IMR-90 (cell line): ENCODE measurements at regions not wholly inside any gene's neighbourhood (a gene's known extent, or its start where the extent isn't known, plus 50 kb on each side); places are given as distances from the start of the nearest gene placed in this dataset.

ENCODE experiments used
- ATAC-seq: fragments of 200-7000 bp; cut with Tn5 transposase; 2 replicates; pipeline ENCODE4 v1.9.1; 2020; ENCODE audit warnings: low read depth, mild to moderate bottlenecking, moderate library complexity
- BruUV-seq: library from RNA; stranded (reverse); fragments of 400-500 nt; replicated peaks from 2 replicates; lab custom pipeline; 2021; lab: Mats Ljungman, UMichigan
- CTCF ChIA-PET: fragments of 300-600 bp; formaldehyde crosslinking; extraction: SDS; loops from one replicate; lab custom pipeline; 2021; ENCODE audit warnings: antibody characterized with exemption; lab: Yijun Ruan, JAX
- POLR2A ChIA-PET: fragments of 300-600 bp; sonication (Branson Sonifier 250); formaldehyde crosslinking; loops from one replicate; lab custom pipeline; 2022; ENCODE audit warnings: antibody characterized with exemption; ENCODE audit not compliant: unreplicated experiment; lab: Charles Lee
- DNase-seq: peaks from one replicate; pipeline ENCODE4 v3.0.0; 2013
- H2AFZ ChIP-seq: replicated peaks from 2 replicates; pipeline ENCODE3; 2013; ENCODE audit warnings: low read length, mild to moderate bottlenecking; ENCODE audit not compliant: poor library complexity
- H2AK5ac ChIP-seq: 2 replicates; pipeline ENCODE4 v1.6.1; 2013; ENCODE audit warnings: low read depth, low read length, inconsistent platforms
- H2AK9ac ChIP-seq: replicated peaks from 2 replicates; pipeline ENCODE3; 2013; ENCODE audit warnings: mild to moderate bottlenecking, low read depth, low read length, moderate library complexity; ENCODE audit not compliant: poor library complexity
- H2BK120ac ChIP-seq: 2 replicates; pipeline ENCODE4 v1.6.1; 2013; ENCODE audit warnings: low read depth, low read length, inconsistent platforms
- H2BK15ac ChIP-seq: 3 replicates; pipeline ENCODE4 v1.6.1; 2013; ENCODE audit warnings: low read depth, low read length, inconsistent platforms
- H2BK20ac ChIP-seq: 2 replicates; pipeline ENCODE4 v1.6.1; 2013; ENCODE audit warnings: low read depth, mild to moderate bottlenecking, inconsistent platforms, low read length, moderate library complexity
- H2BK5ac ChIP-seq: 2 replicates; pipeline ENCODE4 v1.6.1; 2013; ENCODE audit warnings: mild to moderate bottlenecking, low read depth, low read length, inconsistent platforms; ENCODE audit not compliant: poor library complexity, severe bottlenecking
- H3K14ac ChIP-seq: replicated peaks from 2 replicates; pipeline ENCODE4 v1.6.1; 2013; ENCODE audit warnings: low read depth, low read length, inconsistent platforms
- H3K18ac ChIP-seq: 2 replicates; pipeline ENCODE4 v1.6.1; 2013; ENCODE audit warnings: low read depth, low read length, control low read depth
- H3K23ac ChIP-seq: 2 replicates; pipeline ENCODE4 v1.6.1; 2013; ENCODE audit warnings: low read depth, low read length, inconsistent platforms
- H3K27ac ChIP-seq: 2 replicates; pipeline ENCODE4 v1.5.1; 2013; ENCODE audit warnings: mild to moderate bottlenecking, control low read depth, low read length; ENCODE audit not compliant: insufficient read depth
- H3K27me3 ChIP-seq: 2 replicates; pipeline ENCODE4 v1.6.1; 2013; ENCODE audit warnings: low read length; ENCODE audit not compliant: control insufficient read depth, insufficient read depth
- H3K36me3 ChIP-seq: 2 replicates; pipeline ENCODE4 v1.6.1; 2013; ENCODE audit warnings: low read length, mixed read lengths; ENCODE audit not compliant: control insufficient read depth, insufficient read depth
- H3K4ac ChIP-seq: 2 replicates; pipeline ENCODE4 v1.6.1; 2013; ENCODE audit warnings: low read depth, low read length, inconsistent platforms
- H3K4me1 ChIP-seq: 2 replicates; pipeline ENCODE4 v1.6.1; 2013; ENCODE audit warnings: low read length, mixed read lengths; ENCODE audit not compliant: control insufficient read depth, insufficient read depth
- H3K4me2 ChIP-seq: 2 replicates; pipeline ENCODE4 v1.6.1; 2013; ENCODE audit warnings: low read depth, mild to moderate bottlenecking, control low read depth, low read length, moderate library complexity
- H3K4me3 ChIP-seq: 2 replicates; pipeline ENCODE4 v1.5.1; 2013; ENCODE audit warnings: low read depth, mild to moderate bottlenecking, control low read depth, low read length, moderate library complexity; ENCODE audit not compliant: insufficient read depth
- H3K56ac ChIP-seq: 2 replicates; pipeline ENCODE4 v1.6.1; 2013; ENCODE audit warnings: low read length, inconsistent platforms; ENCODE audit not compliant: insufficient read depth; ENCODE audit errors: extremely low read depth
- H3K79me1 ChIP-seq, 2 experiments: 2 replicates each; pipeline ENCODE4 v1.6.1; 2013; ENCODE audit warnings: low read length in 2 of 2, inconsistent platforms in 1 of 2, low read depth in 1 of 2
- H3K9ac ChIP-seq: 2 replicates; pipeline ENCODE4 v1.6.1; 2013; ENCODE audit warnings: low read depth, low read length, control low read depth
- H3K9me1 ChIP-seq: 2 replicates; pipeline ENCODE4 v1.6.1; 2013; ENCODE audit warnings: low read length, inconsistent platforms; ENCODE audit not compliant: insufficient read depth
- H3K9me3 ChIP-seq: 2 replicates; pipeline ENCODE4 v1.6.1; 2013; ENCODE audit warnings: low read length; ENCODE audit not compliant: control insufficient read depth, insufficient read depth
- H4K20me1 ChIP-seq: 2 replicates; pipeline ENCODE4 v1.6.1; 2013; ENCODE audit warnings: low read length, inconsistent platforms; ENCODE audit not compliant: insufficient read depth
- H4K5ac ChIP-seq: 2 replicates; pipeline ENCODE4 v1.6.1; 2013; ENCODE audit warnings: mild to moderate bottlenecking, low read depth, low read length, control low read depth
- H4K8ac ChIP-seq, 2 experiments: 2 replicates each; pipeline ENCODE4 v1.6.1; 2013; ENCODE audit warnings: low read depth in 2 of 2, low read length in 2 of 2, control low read depth in 1 of 2, inconsistent platforms in 1 of 2
- H4K91ac ChIP-seq: 2 replicates; pipeline ENCODE4 v1.6.1; 2013; ENCODE audit warnings: low read depth, low read length, inconsistent platforms; ENCODE audit not compliant: insufficient read depth
- CHD1 ChIP-seq: IDR thresholded peaks from 2 replicates; pipeline ENCODE4 v1.6.1; 2012; ENCODE audit warnings: low read depth, low read length, improper control_type of control experiment
- CTCF ChIP-seq: conservative IDR thresholded peaks from 2 replicates; pipeline ENCODE4 v1.5.1; 2012; ENCODE audit warnings: mild to moderate bottlenecking, low read depth, low read length, improper control_type of control experiment
- FOS ChIP-seq: fragments of 150-350 bp; IDR thresholded peaks from 2 replicates; pipeline ENCODE4 v1.6.1; 2016; ENCODE audit warnings: low read depth, low read length
- MAZ ChIP-seq: IDR thresholded peaks from 2 replicates; pipeline ENCODE4 v1.6.1; 2012; ENCODE audit warnings: low read depth, mild to moderate bottlenecking, low read length, improper control_type of control experiment, moderate library complexity, borderline replicate concordance
- RAD21 ChIP-seq: IDR thresholded peaks from 2 replicates; pipeline ENCODE4 v1.6.1; 2012; ENCODE audit warnings: low read length, improper control_type of control experiment
- RFX5 ChIP-seq: IDR thresholded peaks from 2 replicates; pipeline ENCODE4 v1.8.0; 2012; ENCODE audit warnings: low read depth, mild to moderate bottlenecking, low read length, moderate library complexity
- SMC3 ChIP-seq: fragments of 150-350 bp; IDR thresholded peaks from 2 replicates; pipeline ENCODE4 v1.6.1; 2016; ENCODE audit warnings: low read depth, mild to moderate bottlenecking, antibody characterized with exemption, low read length, moderate library complexity
- USF2 ChIP-seq: fragments of 150-350 bp; IDR thresholded peaks from 2 replicates; pipeline ENCODE4 v1.6.1; 2017; ENCODE audit warnings: mild to moderate bottlenecking, antibody characterized with exemption, low read length, low read depth
- WGBS, 2 experiments: methylation state at CpG; one replicate each; pipeline versions ENCODE4 v1.1.5 to v1.1.7; 2013; ENCODE audit warnings: missing lambda C conversion rate in 2 of 2; ENCODE audit not compliant: insufficient read length in 1 of 2; ENCODE audit errors: extremely low coverage in 2 of 2; 5-methylcytosine and 5-hydroxymethylcytosine counted together
- dilution Hi-C: fragments of 300-500 bp; cut with HindIII; formaldehyde crosslinking; loops from one replicate; pipeline ENCODE4 v1.14.3; 2018; ENCODE audit warnings: low sequenced_read_pairs; ENCODE audit not compliant: unreplicated experiment
- in situ Hi-C: fragments of 300-500 bp; cut with MboI; formaldehyde crosslinking; loops from 3 replicates; pipeline ENCODE4 v1.14.3; 2019; ENCODE audit warnings: low sequenced_read_pairs, inconsistent platforms, mixed read lengths
- intact Hi-C: fragments of 100-400 bp; cut with micrococcal nuclease; formaldehyde crosslinking; loops from 2 replicates; pipeline ENCODE4 v1.10.0; 2022

- POLR2A ChIA-PET = no interaction called here
- Histone ChIP-seq H3K36me3 (no peaks in the 10 kb centered on the region), H3K9ac (no peak overlapping the region), H3K79me1 (no peaks in the 10 kb centered on the region), H4K8ac (no peak overlapping the region), H2AFZ (no peak overlapping the region), H3K27me3 (no peaks in the 10 kb centered on the region), H4K91ac (no peak overlapping the region), H3K4me2 (no peak overlapping the region), H3K14ac (no peak overlapping the region), H2BK15ac (no peak overlapping the region), H3K4me3 (no peak overlapping the region), H2AK9ac (no peak overlapping the region), H3K9me3 (peaks cover 17% of the 10 kb centered on the region), H3K4ac (no peak overlapping the region), H3K9me1 (no peaks in the 10 kb centered on the region), H3K4me1 (no peaks in the 10 kb centered on the region), H3K56ac (no peak overlapping the region), H4K20me1 (no peaks in the 10 kb centered on the region), H3K27ac (no peak overlapping the region), H2AK5ac (no peak overlapping the region), H3K18ac (no peak overlapping the region), H2BK5ac (no peak overlapping the region), H2BK20ac (no peak overlapping the region), H4K5ac (no peak overlapping the region), H3K23ac (no peak overlapping the region), H2BK120ac (no peak overlapping the region)
- TF ChIP-seq RFX5 (no peak), MAZ (no peak), USF2 (no peak), CHD1 (no peak), FOS (no peak), CTCF (no peak), RAD21 (no peak), SMC3 (no peak)
- DNase-seq (no peak), ATAC-seq (no peak)
- CTCF ChIA-PET = no interaction called here
- no CpG with 5 or more reads among the region's 11 CpGs for WGBS, 2 experiments
- no TSS peak for BruUV-seq
- intact Hi-C loops = no loop called here
- in situ Hi-C loops = no loop called here
- dilution Hi-C loops = no loop called here
These were observed 127.0 kb downstream of the ASMT start for GRCh38 chrX:1741816-1742394.
